ENCODE measurements at regions not wholly inside any gene's neighbourhood (a gene's known extent, or its start where the extent isn't known, plus 50 kb on each side); places are given as distances from the start of the nearest gene placed in this dataset.
"Not testable (repeated sequence)": the region's sequence is repeated elsewhere in the genome, so short reads cannot be mapped to it uniquely, and the experiment has no call there.

GRCh38 chr12:17695495-17695894 lies 394.5 kb downstream of the RERGL start:
- no peak for DNase-seq

GRCh38 chr12:17691369-17691768 lies 398.6 kb downstream of the RERGL start:
- no peak for DNase-seq

- DNase-seq, result no peak
These were observed 409.8 kb downstream of the RERGL start for GRCh38 chr12:17680220-17680619.

GRCh38 chr12:17666641-17667324 lies 423.2 kb downstream of the RERGL start:
- no peak for DNase-seq

- no peak for DNase-seq
These were observed 424.2 kb downstream of the RERGL start for GRCh38 chr12:17665839-17666238.

GRCh38 chr12:17661250-17661649 lies 428.7 kb downstream of the RERGL start:
- no peak for DNase-seq

- DNase-seq, result no peak
These were observed 437.6 kb downstream of the RERGL start for GRCh38 chr12:17652436-17652835.

- DNase-seq, result no peak
These were observed 447.7 kb downstream of the RERGL start for GRCh38 chr12:17642340-17642650.

- DNase-seq, result no peak
These were observed 449.4 kb downstream of the RERGL start for GRCh38 chr12:17640615-17641014.

GRCh38 chr12:17618831-17619230 lies 471.2 kb downstream of the RERGL start:
- no peak for DNase-seq

- DNase-seq, result no peak
These were observed 480.3 kb downstream of the RERGL start for GRCh38 chr12:17609701-17610100.

GRCh38 chr12:17609153-17609552 lies 480.8 kb downstream of the RERGL start:
- no peak for DNase-seq

GRCh38 chr12:17595111-17595510 lies 494.9 kb downstream of the RERGL start:
- no peak for DNase-seq

- DNase-seq, result no peak
These were observed 496.1 kb downstream of the RERGL start for GRCh38 chr12:17593715-17594406.

GRCh38 chr12:17592472-17592871 lies 497.5 kb downstream of the RERGL start:
- DNase-seq, result no peak

- DNase-seq, result no peak
These were observed 498.9 kb downstream of the RERGL start for GRCh38 chr12:17591005-17591681.

- DNase-seq, result no peak
These were observed 501.0 kb downstream of the RERGL start for GRCh38 chr12:17588968-17589367.

GRCh38 chr12:17579205-17580026 lies 510.6 kb downstream of the RERGL start:
- DNase-seq, result no peak

- no peak for DNase-seq
These were observed 512.6 kb downstream of the RERGL start for GRCh38 chr12:17577405-17577804.

- DNase-seq, result no peak
These were observed 517.7 kb downstream of the RERGL start for GRCh38 chr12:17572250-17572649.

GRCh38 chr12:17571047-17571446 lies 518.9 kb downstream of the RERGL start:
- no peak for DNase-seq

- DNase-seq, result not testable (repeated sequence)
These were observed 525.4 kb downstream of the RERGL start for GRCh38 chr12:17564630-17565029.
